SH-SY5Y (cell line): ENCODE measurements at regions not wholly inside any gene's neighbourhood (a gene's known extent, or its start where the extent isn't known, plus 50 kb on each side); places are given as distances from the start of the nearest gene placed in this dataset.

Experiments
- GATA2 ChIP-seq: IDR thresholded peaks from 2 replicates; pipeline ENCODE4 v1.6.1; 2011; ENCODE audit warnings: mild to moderate bottlenecking, low read depth, low read length
- GATA3 ChIP-seq: IDR thresholded peaks from 2 replicates; pipeline ENCODE4 v1.6.1; 2011; ENCODE audit warnings: low read depth, mild to moderate bottlenecking, low read length, moderate library complexity

DNA sequence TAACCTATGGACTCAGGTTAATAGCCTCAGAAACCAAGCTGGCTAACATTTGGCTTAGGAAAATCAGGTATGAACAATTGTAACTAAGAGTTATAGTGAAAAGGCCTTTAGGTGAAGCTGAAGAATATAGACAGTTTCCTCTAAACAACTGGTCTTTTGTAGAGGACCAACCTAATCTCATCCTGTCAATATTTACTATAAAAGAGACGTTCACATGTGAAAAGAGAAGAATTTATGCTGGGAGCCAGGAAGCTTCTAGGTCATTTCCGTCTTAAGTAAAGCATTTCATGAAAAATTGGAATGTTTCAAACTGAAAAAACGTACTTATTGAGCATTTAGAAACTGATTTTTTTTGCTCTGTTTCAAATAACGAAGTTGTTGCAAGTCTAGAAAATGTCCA, 764.3 kb upstream of the GOLIM4 start:
- TF ChIP-seq GATA2: no peak
- no peak for TF ChIP-seq GATA3
